ENCODE measurements at regions not wholly inside any gene's neighbourhood (a gene's known extent, or its start where the extent isn't known, plus 50 kb on each side); places are given as distances from the start of the nearest gene placed in this dataset.

DNA sequence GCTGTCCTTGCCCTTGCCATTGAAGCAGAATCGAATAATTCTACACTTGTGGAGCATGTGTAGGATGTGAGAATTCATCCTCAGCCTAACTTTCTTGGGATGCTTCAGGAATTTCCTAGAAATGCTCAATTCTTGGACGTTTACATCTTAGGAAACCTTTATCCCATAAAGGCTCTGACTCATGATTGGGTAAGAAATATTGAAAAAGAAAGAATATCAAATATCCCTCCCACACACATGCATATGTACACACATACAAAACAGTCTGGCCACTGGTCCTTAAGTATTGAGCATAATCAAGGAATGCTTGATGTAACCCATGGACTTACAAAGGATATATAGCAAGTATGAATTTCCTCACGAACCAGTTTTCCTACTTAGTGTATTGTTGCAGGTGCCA, 83.9 kb upstream of the IPO9 start:
- Mint-ChIP-seq H3K27me3 (ENCODE audit: unreplicated experiment) (peaks cover 8% of the 10 kb centered on the region), H3K36me3 (ENCODE audit: low read depth, unreplicated experiment) (peaks cover 3% of the 10 kb centered on the region), H3K27ac (ENCODE audit: unreplicated experiment) (no peak overlapping the region), H3K4me1 (ENCODE audit: unreplicated experiment) (peaks cover 6% of the 10 kb centered on the region), H3K9me3 (ENCODE audit: unreplicated experiment) (no peaks in the 10 kb centered on the region), H3K4me3 (ENCODE audit: unreplicated experiment) (no peak overlapping the region)
- TF ChIP-seq, protein P1, sequence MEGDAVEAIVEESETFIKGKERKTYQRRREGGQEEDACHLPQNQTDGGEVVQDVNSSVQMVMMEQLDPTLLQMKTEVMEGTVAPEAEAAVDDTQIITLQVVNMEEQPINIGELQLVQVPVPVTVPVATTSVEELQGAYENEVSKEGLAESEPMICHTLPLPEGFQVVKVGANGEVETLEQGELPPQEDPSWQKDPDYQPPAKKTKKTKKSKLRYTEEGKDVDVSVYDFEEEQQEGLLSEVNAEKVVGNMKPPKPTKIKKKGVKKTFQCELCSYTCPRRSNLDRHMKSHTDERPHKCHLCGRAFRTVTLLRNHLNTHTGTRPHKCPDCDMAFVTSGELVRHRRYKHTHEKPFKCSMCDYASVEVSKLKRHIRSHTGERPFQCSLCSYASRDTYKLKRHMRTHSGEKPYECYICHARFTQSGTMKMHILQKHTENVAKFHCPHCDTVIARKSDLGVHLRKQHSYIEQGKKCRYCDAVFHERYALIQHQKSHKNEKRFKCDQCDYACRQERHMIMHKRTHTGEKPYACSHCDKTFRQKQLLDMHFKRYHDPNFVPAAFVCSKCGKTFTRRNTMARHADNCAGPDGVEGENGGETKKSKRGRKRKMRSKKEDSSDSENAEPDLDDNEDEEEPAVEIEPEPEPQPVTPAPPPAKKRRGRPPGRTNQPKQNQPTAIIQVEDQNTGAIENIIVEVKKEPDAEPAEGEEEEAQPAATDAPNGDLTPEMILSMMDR (IDR thresholded peaks at IDR 0.05; ENCODE audit: unreplicated experiment), result no peak
- DNase-seq (ENCODE audit: low spot score), result no peak

DNA sequence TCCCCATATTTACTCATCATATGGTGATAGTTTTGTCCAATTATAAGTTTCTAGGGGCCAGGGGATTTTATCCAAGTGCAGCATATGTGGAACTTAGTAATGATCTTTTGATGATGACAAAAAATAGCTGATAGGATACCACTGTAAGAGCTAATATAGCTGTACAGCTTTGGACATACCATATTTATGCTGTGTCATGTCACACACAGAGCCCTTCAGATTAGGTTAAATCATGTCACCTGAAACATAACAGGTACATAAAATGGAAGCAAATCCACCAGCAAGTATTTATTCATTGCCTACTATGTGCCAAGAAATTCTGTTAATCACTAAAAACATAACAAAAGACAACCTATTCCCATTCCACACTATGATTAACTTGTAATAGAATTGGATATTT, 82.8 kb upstream of the IPO9 start:
- TF ChIP-seq, protein P1 (IDR thresholded peaks at IDR 0.05; ENCODE audit: unreplicated experiment), result no peak
- H3K36me3 Mint-ChIP-seq (ENCODE audit: low read depth, unreplicated experiment), result peaks cover 3% of the 10 kb centered on the region
- peaks cover 8% of the 10 kb centered on the region for H3K4me1 Mint-ChIP-seq (ENCODE audit: unreplicated experiment)
- no peaks in the 10 kb centered on the region for H3K9me3 Mint-ChIP-seq (ENCODE audit: unreplicated experiment)
- no peak overlapping the region for H3K27ac Mint-ChIP-seq (ENCODE audit: unreplicated experiment)
- peaks cover 2% of the 10 kb centered on the region for H3K27me3 Mint-ChIP-seq (ENCODE audit: unreplicated experiment)
- no peak for DNase-seq (ENCODE audit: low spot score)
- no peak overlapping the region for H3K4me3 Mint-ChIP-seq (ENCODE audit: unreplicated experiment)

DNA sequence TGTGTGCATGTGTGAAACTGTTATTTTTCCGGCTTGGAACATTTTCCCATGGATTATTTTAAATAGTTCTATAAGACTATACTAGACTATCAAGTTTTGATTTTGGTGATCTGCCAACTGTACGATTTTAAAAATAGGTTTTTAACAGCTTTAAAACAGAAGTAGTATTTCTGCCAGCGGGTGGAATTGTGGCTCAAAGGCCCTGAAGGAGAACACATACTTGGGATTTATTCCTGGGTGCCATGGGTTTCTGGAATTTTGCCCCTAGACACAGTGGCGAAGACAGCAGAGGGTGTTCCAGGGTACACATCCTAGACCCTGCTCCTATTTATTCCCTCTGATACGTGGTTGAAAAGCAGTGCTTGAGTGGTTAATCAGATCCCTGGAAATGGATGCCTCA, 81.7 kb upstream of the IPO9 start:
- Mint-ChIP-seq H3K4me3 (ENCODE audit: unreplicated experiment) (no peak overlapping the region), H3K27me3 (ENCODE audit: unreplicated experiment) (peaks cover 2% of the 10 kb centered on the region), H3K36me3 (ENCODE audit: low read depth, unreplicated experiment) (peaks cover 3% of the 10 kb centered on the region), H3K4me1 (ENCODE audit: unreplicated experiment) (peaks cover 19% of the 10 kb centered on the region), H3K27ac (ENCODE audit: unreplicated experiment) (no peak overlapping the region), H3K9me3 (ENCODE audit: unreplicated experiment) (no peaks in the 10 kb centered on the region)
- no peak for DNase-seq (ENCODE audit: low spot score)
- TF ChIP-seq, protein P1 (IDR thresholded peaks at IDR 0.05; ENCODE audit: unreplicated experiment), result no peak

DNA sequence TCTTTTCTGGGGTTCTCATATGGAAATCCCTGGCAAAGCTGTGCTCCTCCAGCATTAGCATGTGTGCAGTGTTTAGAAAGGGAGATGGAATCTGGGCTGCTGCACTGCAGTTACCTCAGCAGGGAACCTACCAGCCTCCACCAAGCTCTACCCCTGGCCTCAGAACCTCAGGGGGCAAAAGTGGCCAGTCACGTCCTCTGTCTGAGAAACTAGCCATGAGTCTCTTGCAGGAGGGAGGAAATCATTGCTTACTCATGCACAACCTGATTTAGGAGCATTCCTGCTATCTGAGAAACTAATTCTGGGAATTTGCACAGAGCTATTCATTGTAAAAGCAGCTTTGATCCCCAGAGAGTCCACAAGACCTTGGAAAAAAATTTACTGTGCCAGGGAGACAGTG, 80.6 kb upstream of the IPO9 start:
- TF ChIP-seq, protein P1 (IDR thresholded peaks at IDR 0.05; ENCODE audit: unreplicated experiment), result no peak
- DNase-seq (ENCODE audit: low spot score), result no peak
- peaks cover 3% of the 10 kb centered on the region for H3K36me3 Mint-ChIP-seq (ENCODE audit: low read depth, unreplicated experiment)
- H3K4me3 Mint-ChIP-seq (ENCODE audit: unreplicated experiment), result no peak overlapping the region
- H3K4me1 Mint-ChIP-seq (ENCODE audit: unreplicated experiment), result peaks cover 28% of the 10 kb centered on the region
- no peaks in the 10 kb centered on the region for H3K9me3 Mint-ChIP-seq (ENCODE audit: unreplicated experiment)
- no peak overlapping the region for H3K27ac Mint-ChIP-seq (ENCODE audit: unreplicated experiment)
- no peaks in the 10 kb centered on the region for H3K27me3 Mint-ChIP-seq (ENCODE audit: unreplicated experiment)

DNA sequence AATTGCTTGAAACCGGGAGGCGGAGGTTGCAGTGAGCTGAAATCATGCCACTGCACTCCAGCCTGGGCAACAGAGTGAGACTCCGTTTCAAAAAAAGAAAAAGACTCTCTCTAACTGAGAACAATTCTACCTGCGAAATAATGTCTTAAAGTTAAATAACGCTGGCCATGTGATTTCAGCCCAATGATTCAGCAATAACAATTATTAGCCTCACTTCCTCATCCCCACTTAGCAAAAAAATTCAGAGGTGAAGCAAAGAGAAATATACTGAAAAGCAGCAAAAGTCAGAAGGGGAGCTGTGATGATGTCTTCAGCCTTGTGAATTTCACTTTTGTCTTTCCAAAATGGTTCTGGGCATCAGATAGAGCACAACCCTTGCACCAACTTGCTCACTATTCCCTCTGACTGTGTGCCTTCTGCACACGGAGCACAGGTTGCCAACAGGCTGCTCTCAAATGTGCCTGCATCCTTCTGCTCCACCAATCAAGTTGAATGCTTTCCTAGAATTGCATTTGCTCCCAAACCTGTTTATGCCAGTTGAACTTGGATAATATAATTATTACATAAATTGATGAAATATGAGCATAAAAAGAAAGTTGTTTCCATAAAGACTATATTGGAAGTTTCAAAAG, 79.8 kb upstream of the IPO9 start:
- no peak for DNase-seq (ENCODE audit: low spot score)
- H3K4me3 Mint-ChIP-seq (ENCODE audit: unreplicated experiment), result no peak overlapping the region
- H3K27me3 Mint-ChIP-seq (ENCODE audit: unreplicated experiment), result no peaks in the 10 kb centered on the region
- peaks cover 28% of the 10 kb centered on the region for H3K4me1 Mint-ChIP-seq (ENCODE audit: unreplicated experiment)
- TF ChIP-seq, protein P1 (IDR thresholded peaks at IDR 0.05; ENCODE audit: unreplicated experiment), result no peak
- no peak overlapping the region for H3K27ac Mint-ChIP-seq (ENCODE audit: unreplicated experiment)
- peaks cover 3% of the 10 kb centered on the region for H3K36me3 Mint-ChIP-seq (ENCODE audit: low read depth, unreplicated experiment)
- no peaks in the 10 kb centered on the region for H3K9me3 Mint-ChIP-seq (ENCODE audit: unreplicated experiment)
